HT-29 (cell line): ENCODE measurements at regions not wholly inside any gene's neighbourhood (a gene's known extent, or its start where the extent isn't known, plus 50 kb on each side); places are given as distances from the start of the nearest gene placed in this dataset.
A peak's percentile ranks its signal among the peaks of the same experiment; 100 is the strongest.

Source experiments
- DNase-seq: peaks from one replicate; pipeline ENCODE4 v3.0.0-alpha.2; 2015; ENCODE audit warnings: low spot score

GRCh38 chr10:129140921-129141885 lies 325.8 kb upstream of the MGMT start:
- no peak for DNase-seq

GRCh38 chr10:129151281-129151680 lies 315.8 kb upstream of the MGMT start:
- no peak for DNase-seq

- DNase-seq: no peak
Observed at GRCh38 chr10:129156406-129156805, 310.6 kb upstream of the MGMT start.

GRCh38 chr10:129157185-129157584 lies 309.9 kb upstream of the MGMT start:
- no peak for DNase-seq

- DNase-seq: peak; percentile 9
Observed at GRCh38 chr10:129161150-129161549, 305.9 kb upstream of the MGMT start.

- DNase-seq: no peak
Observed at GRCh38 chr10:129163531-129163930, 303.5 kb upstream of the MGMT start.

- DNase-seq: no peak
Observed at GRCh38 chr10:129165076-129165720, 301.8 kb upstream of the MGMT start.

GRCh38 chr10:129165770-129166169 lies 301.3 kb upstream of the MGMT start:
- DNase-seq: no peak

- no peak for DNase-seq
Observed at GRCh38 chr10:129168660-129169059, 298.4 kb upstream of the MGMT start.

GRCh38 chr10:129169115-129169514 lies 297.9 kb upstream of the MGMT start:
- no peak for DNase-seq

GRCh38 chr10:129170812-129171211 lies 296.2 kb upstream of the MGMT start:
- DNase-seq: no peak

- DNase-seq: no peak
Observed at GRCh38 chr10:129171812-129172211, 295.2 kb upstream of the MGMT start.

GRCh38 chr10:129174232-129175014 lies 292.6 kb upstream of the MGMT start:
- DNase-seq: no peak

- no peak for DNase-seq
Observed at GRCh38 chr10:129179245-129179971, 287.6 kb upstream of the MGMT start.

- no peak for DNase-seq
Observed at GRCh38 chr10:129179972-129180678, 286.9 kb upstream of the MGMT start.

GRCh38 chr10:129184196-129184595 lies 282.8 kb upstream of the MGMT start:
- DNase-seq: no peak

GRCh38 chr10:129187331-129187730 lies 279.7 kb upstream of the MGMT start:
- DNase-seq: no peak

GRCh38 chr10:129191797-129192196 lies 275.2 kb upstream of the MGMT start:
- DNase-seq: no peak

GRCh38 chr10:129192344-129193128 lies 274.5 kb upstream of the MGMT start:
- DNase-seq: no peak

GRCh38 chr10:129193148-129193547 lies 273.9 kb upstream of the MGMT start:
- no peak for DNase-seq
